Left colon (tissue), 2 donors: ENCODE measurements at regions not wholly inside any gene's neighbourhood (a gene's known extent, or its start where the extent isn't known, plus 50 kb on each side); places are given as distances from the start of the nearest gene placed in this dataset.

Source experiments
- ATAC-seq: fragments of 200-7000 bp; cut with Tn5 transposase; one replicate; pipeline ENCODE4 v1.9.1; 2020; ENCODE audit warnings: mild to moderate bottlenecking, moderate library complexity
- DNase-seq, 2 donors: peaks; one replicate each; pipeline ENCODE4 v3.0.0-alpha.2; 2020
- intact Hi-C, 2 donors: fragments of 100-400 bp; cut with DNase I in 1 of 2; cut with micrococcal nuclease in 1 of 2; formaldehyde crosslinking; loops; one replicate each; pipeline versions ENCODE4 v1.11.2 to v1.14.0; 2022; cut with DNase I, micrococcal nuclease
- donor health status: DM: no; HTN: no; CAD: no.
- donor health status: DM: yes; HTN: yes; CAD: no.

DNA sequence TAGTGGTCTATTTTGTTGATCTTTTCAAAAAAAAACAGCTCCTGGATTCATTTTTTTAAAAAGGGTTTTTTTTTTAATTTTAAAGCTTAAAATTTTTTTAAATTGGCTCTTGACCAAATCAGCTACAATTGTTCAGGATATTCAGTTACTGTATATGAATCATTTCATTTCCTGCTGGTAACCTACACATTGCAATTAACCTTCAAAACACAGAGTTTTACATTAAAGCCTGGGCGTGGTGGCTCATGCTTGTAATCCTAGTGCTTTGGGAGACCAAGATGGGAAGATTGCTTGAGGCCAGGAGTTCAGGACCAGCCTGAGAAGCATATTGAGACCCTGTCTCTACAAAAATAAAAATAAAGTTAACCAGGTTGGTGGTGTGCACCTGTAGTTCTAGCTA, 163.4 kb downstream of the ALDH1A2 start:
- ATAC-seq (no peak), DNase-seq (no peak)
- intact Hi-C loops: no loop called here
